ENCODE measurements at regions not wholly inside any gene's neighbourhood (a gene's known extent, or its start where the extent isn't known, plus 50 kb on each side); places are given as distances from the start of the nearest gene placed in this dataset.

DNA sequence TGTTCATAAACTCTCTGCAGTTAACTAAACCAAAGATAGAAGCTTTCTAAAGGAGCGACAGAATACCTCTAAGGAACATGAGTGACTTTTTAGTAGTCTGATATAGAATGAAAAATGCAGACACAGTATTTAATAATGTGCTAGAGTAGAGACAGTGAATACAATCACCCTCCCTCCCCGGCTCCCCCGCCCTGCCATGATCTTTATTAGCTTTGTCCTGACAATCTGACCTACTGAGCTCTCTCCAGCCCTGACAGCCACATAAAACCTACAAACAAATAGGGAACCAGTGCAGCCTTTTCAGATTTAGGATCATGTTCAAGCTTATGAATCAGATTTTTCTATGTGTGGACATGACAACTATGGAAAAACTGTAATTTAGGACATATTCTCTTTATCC lies 777.6 kb upstream of the FANCL start:
- POLR2A ChIA-PET: no interaction called here
- Histone ChIP-seq H3K36me3 (ENCODE audit: control insufficient read depth, insufficient read depth, low read length) (no peaks in the 10 kb centered on the region), H3K27me3 (ENCODE audit: control insufficient read depth, insufficient read depth, low read length) (no peaks in the 10 kb centered on the region), H3K4me3 (ENCODE audit: low read depth, low read length) (no peak overlapping the region)
- CTCF ChIA-PET: interaction anchor here (0.6 kb wide), 1 partner anchor 1353 kb away, joined by 3 read pairs; no protein-coding TSS in a partner anchor
- DNase-seq (ENCODE audit: low read depth): no peak
- TF ChIP-seq CTCF (IDR thresholded peaks at IDR 0.05; ENCODE audit: insufficient read depth, low read depth, low read length): no peak

DNA sequence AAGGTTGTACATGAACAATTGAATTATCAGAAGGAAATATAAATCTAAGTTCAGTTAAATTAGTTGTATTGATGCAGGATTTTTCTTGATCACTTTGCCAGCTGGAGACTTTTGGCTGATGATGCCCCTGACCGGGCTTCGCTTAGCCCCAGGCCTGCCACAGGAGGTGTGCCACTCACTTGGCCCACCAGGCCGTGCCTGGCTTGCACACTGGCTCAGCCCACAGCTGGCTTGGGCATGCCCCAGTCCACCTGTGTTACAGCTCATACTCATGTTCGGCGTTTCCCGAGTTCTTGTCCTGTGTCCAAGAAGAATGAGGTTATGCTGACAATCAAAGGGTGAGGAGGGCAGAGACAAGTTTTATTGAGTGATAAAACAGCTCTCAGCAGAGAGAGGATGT lies 773.9 kb upstream of the FANCL start:
- H3K36me3 ChIP-seq (ENCODE audit: control insufficient read depth, insufficient read depth, low read length): no peaks in the 10 kb centered on the region
- no peak overlapping the region for H3K4me3 ChIP-seq (ENCODE audit: low read depth, low read length)
- ChIA-PET POLR2A (no interaction called here), CTCF (interaction anchor here (0.7 to 2.2 kb wide), 3 partner anchors 10 to 41 kb away, joined by 3 to 7 read pairs (median 3); no protein-coding TSS in a partner anchor)
- DNase-seq (ENCODE audit: low read depth): no peak
- no peaks in the 10 kb centered on the region for H3K27me3 ChIP-seq (ENCODE audit: control insufficient read depth, insufficient read depth, low read length)
- TF ChIP-seq CTCF (IDR thresholded peaks at IDR 0.05; ENCODE audit: insufficient read depth, low read depth, low read length): no peak

DNA sequence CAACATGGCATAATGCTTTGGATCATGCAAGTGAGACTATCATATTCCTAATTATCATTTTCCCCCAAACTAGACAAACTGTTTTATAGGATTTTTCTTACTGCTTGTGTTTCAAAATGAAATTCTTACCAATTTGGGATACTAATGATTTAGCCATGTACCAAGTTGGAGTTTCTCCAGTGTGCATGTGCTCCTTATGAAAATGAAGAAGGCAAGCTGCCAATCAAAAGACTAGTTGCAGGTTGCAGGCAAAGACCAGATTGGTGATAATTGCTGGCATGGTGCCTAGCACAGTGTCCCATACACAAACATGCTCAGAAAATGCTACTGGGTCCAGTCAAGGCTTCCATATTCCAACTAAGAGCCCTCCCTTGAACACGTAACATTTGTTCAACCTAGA lies 771.8 kb upstream of the FANCL start:
- H3K4me3 ChIP-seq (ENCODE audit: low read depth, low read length): no peak overlapping the region
- CTCF ChIA-PET: interaction anchor here (3.7 kb wide), 1 partner anchor 12 kb away, joined by 19 read pairs; no protein-coding TSS in a partner anchor
- no peak for DNase-seq (ENCODE audit: low read depth)
- no peaks in the 10 kb centered on the region for H3K36me3 ChIP-seq (ENCODE audit: control insufficient read depth, insufficient read depth, low read length)
- no peak for TF ChIP-seq CTCF (IDR thresholded peaks at IDR 0.05; ENCODE audit: insufficient read depth, low read depth, low read length)
- H3K27me3 ChIP-seq (ENCODE audit: control insufficient read depth, insufficient read depth, low read length): no peaks in the 10 kb centered on the region
- POLR2A ChIA-PET: no interaction called here

- Histone ChIP-seq H3K4me3 (ENCODE audit: low read depth, low read length) (no peak overlapping the region), H3K27me3 (ENCODE audit: control insufficient read depth, insufficient read depth, low read length) (no peaks in the 10 kb centered on the region), H3K36me3 (ENCODE audit: control insufficient read depth, insufficient read depth, low read length) (no peaks in the 10 kb centered on the region)
- CTCF ChIA-PET: interaction anchor here (3.7 kb wide), 1 partner anchor 13 kb away, joined by 19 read pairs; no protein-coding TSS in a partner anchor
- POLR2A ChIA-PET: no interaction called here
- no peak for TF ChIP-seq CTCF (IDR thresholded peaks at IDR 0.05; ENCODE audit: insufficient read depth, low read depth, low read length)
- DNase-seq (ENCODE audit: low read depth): no peak
Measured at GRCh38 chr2:59012234-59012633, 771.1 kb upstream of the FANCL start.

DNA sequence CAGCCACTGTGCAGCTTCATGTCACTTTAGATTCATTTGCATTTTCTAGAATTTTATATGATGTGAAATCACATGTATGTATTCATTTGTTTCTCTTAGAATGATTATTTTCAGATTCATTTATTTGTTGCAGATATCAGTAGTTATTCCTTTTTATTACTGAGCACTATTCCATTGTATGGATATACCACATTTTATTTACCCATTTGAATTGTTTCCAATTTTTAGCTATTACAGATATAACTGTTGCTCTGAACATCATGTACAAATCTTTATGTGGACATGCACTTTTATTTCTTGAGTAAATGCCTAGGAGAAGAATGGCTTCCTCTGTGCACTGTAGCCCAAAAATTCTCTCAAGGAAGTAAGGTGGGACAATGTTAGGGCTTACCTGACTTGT lies 767.8 kb upstream of the FANCL start:
- CTCF ChIA-PET: no interaction called here
- Histone ChIP-seq H3K4me3 (ENCODE audit: low read depth, low read length) (no peak overlapping the region), H3K27me3 (ENCODE audit: control insufficient read depth, insufficient read depth, low read length) (no peaks in the 10 kb centered on the region), H3K36me3 (ENCODE audit: control insufficient read depth, insufficient read depth, low read length) (no peaks in the 10 kb centered on the region)
- no peak for DNase-seq (ENCODE audit: low read depth)
- TF ChIP-seq CTCF (IDR thresholded peaks at IDR 0.05; ENCODE audit: insufficient read depth, low read depth, low read length): no peak
- POLR2A ChIA-PET: no interaction called here
